Stimulated activated CD4-positive, alpha-beta T cell treated with anti-CD3 and anti-CD28 coated beads, Interleukin-4, amount 100 ng/mL, for 1 hour (primary cell): ENCODE measurements at regions not wholly inside any gene's neighbourhood (a gene's known extent, or its start where the extent isn't known, plus 50 kb on each side); places are given as distances from the start of the nearest gene placed in this dataset.

Experiments used
- DNase-seq: peaks from one replicate; pipeline ENCODE4 v3.0.0-alpha.2; 2020

- peak; percentile 33 for DNase-seq
Observed at GRCh38 chr22:45096256-45096907, 67.3 kb upstream of the NUP50 start.

- no peak for DNase-seq
Observed at GRCh38 chr22:45097061-45097460, 66.7 kb upstream of the NUP50 start.

DNA sequence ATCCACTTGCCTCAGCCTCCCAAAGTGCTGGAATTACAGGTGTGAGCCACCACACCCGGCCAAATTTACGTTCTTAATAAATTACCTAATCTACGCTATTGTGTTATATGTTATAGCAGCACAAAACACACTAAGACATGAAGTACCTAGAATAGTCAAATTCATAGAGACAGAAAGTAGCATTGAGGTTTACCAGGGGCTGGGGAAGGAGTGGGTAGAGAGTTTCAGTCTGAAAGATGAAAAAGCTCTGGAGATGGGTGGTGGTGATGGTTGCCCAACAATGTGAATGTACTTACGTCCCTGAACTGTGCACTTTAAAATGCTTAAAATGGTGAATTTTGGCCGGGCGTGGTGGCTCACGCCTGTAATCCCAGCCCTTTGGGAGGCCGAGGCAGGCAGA is 65.7 kb upstream of the NUP50 start:
- no peak for DNase-seq

DNA sequence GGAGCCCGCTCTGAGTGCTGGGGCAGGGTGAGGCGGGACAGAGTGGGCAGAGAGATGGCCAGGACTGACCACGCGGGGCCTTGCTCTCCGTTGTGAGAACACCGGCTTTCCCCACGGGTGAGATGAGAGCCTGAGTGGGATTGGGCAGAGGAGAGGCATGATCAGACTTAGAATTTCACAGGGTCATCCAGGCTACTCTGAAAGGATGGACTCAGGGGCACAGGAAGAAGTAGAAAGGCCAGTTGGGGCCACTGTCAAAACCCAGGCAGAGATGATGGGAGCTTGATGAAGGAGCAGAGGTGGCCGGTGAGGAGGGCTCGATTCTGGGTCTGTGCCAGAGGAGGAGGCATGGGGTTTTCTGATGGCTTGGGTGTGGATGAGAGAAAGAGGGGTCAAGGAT is 63.8 kb upstream of the NUP50 start:
- DNase-seq: no peak

- DNase-seq: peak; percentile 10
Observed at GRCh38 chr22:45101515-45102227, 62.1 kb upstream of the NUP50 start.

- DNase-seq: no peak
Observed at GRCh38 chr22:45102896-45103420, 60.8 kb upstream of the NUP50 start.

GRCh38 chr22:45103756-45104155 is 60.0 kb upstream of the NUP50 start:
- no peak for DNase-seq

DNA sequence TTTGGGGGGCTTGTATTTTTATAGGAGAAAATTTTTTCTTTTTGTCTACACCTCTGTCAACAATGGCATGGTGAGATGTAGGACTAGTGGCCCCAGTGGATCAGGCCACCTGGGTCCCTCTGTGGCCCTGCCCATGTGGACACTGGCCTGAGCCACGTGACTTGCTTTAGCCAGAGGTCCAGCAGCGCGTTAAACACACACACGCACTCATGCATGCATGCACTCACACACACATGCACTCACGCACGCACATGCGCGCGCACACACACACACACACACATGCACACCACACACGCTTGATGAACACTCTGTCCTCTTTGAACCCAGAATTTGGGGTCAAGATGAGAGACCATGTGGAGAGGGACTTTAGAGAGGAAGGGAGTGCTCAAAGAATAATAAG is 59.4 kb upstream of the NUP50 start:
- no peak for DNase-seq

GRCh38 chr22:45105281-45105702 is 58.4 kb upstream of the NUP50 start:
- no peak for DNase-seq

DNA sequence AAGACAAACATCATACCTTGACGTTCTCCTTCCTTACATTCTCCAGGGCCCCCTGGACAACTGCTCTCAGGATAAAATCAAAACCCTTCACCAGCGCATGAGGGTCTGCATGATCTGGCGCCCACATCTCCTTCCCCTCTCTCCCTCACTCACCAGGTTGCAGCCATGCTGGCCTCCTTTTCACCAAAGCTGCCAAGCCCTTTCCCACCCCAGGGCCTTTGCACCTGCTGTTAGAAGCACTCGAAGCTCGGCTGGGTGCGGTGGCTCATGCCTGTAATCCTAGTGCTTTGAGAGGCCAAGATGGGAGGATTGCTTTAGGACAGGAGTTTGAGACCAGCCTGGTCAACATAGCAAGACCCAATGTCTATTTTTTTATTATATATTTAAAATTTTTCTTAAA is 56.1 kb upstream of the NUP50 start:
- DNase-seq: no peak

- DNase-seq: no peak
Observed at GRCh38 chr22:45112136-45112879, 51.4 kb upstream of the NUP50 start.
